ENCODE measurements at regions not wholly inside any gene's neighbourhood (a gene's known extent, or its start where the extent isn't known, plus 50 kb on each side); places are given as distances from the start of the nearest gene placed in this dataset.
"Not testable (repeated sequence)": the region's sequence is repeated elsewhere in the genome, so short reads cannot be mapped to it uniquely, and the experiment has no call there.

GRCh38 chr2:107107351-107107750 is 221.4 kb upstream of the ST6GAL2 start:
- no peak for TF ChIP-seq JUND (IDR thresholded peaks at IDR 0.05; ENCODE audit: low read depth)
- DNase-seq (ENCODE audit: low read depth in 1 of 2, low spot score in 1 of 2): peak in 1 of 2 experiments; percentile 6
- in situ Hi-C loops (cut with HindIII; ENCODE audit: low pct_unique_long_range_greater_than_20kb, low sequenced_read_pairs): no loop called here

GRCh38 chr2:107108556-107108955 is 222.6 kb upstream of the ST6GAL2 start:
- in situ Hi-C loops (cut with HindIII; ENCODE audit: low pct_unique_long_range_greater_than_20kb, low sequenced_read_pairs): no loop called here
- no peak for TF ChIP-seq JUND (IDR thresholded peaks at IDR 0.05; ENCODE audit: low read depth)
- no peak for DNase-seq (ENCODE audit: low read depth in 1 of 2, low spot score in 1 of 2)

GRCh38 chr2:107111623-107112022 is 225.7 kb upstream of the ST6GAL2 start:
- TF ChIP-seq JUND (IDR thresholded peaks at IDR 0.05; ENCODE audit: low read depth): no peak
- in situ Hi-C loops (cut with HindIII; ENCODE audit: low pct_unique_long_range_greater_than_20kb, low sequenced_read_pairs): no loop called here
- no peak for DNase-seq (ENCODE audit: low read depth in 1 of 2, low spot score in 1 of 2)

GRCh38 chr2:107112561-107112960 is 226.6 kb upstream of the ST6GAL2 start:
- no peak for TF ChIP-seq JUND (IDR thresholded peaks at IDR 0.05; ENCODE audit: low read depth)
- no peak for DNase-seq (ENCODE audit: low read depth in 1 of 2, low spot score in 1 of 2)
- in situ Hi-C loops (cut with HindIII; ENCODE audit: low pct_unique_long_range_greater_than_20kb, low sequenced_read_pairs): no loop called here

GRCh38 chr2:107128381-107128780 is 242.4 kb upstream of the ST6GAL2 start:
- TF ChIP-seq JUND (IDR thresholded peaks at IDR 0.05; ENCODE audit: low read depth): no peak
- no peak for DNase-seq (ENCODE audit: low read depth in 1 of 2, low spot score in 1 of 2)
- in situ Hi-C loops (cut with HindIII; ENCODE audit: low pct_unique_long_range_greater_than_20kb, low sequenced_read_pairs): no loop called here

- no peak for TF ChIP-seq JUND (IDR thresholded peaks at IDR 0.05; ENCODE audit: low read depth)
- DNase-seq (ENCODE audit: low read depth in 1 of 2, low spot score in 1 of 2): no peak
- in situ Hi-C loops (cut with HindIII; ENCODE audit: low pct_unique_long_range_greater_than_20kb, low sequenced_read_pairs): no loop called here
Measured at GRCh38 chr2:107132070-107132469, 246.1 kb upstream of the ST6GAL2 start.

- peak in 1 of 2 experiments; percentile 45 for DNase-seq (ENCODE audit: low read depth in 1 of 2, low spot score in 1 of 2)
- in situ Hi-C loops (cut with HindIII; ENCODE audit: low pct_unique_long_range_greater_than_20kb, low sequenced_read_pairs): no loop called here
- TF ChIP-seq JUND (IDR thresholded peaks at IDR 0.05; ENCODE audit: low read depth): no peak
Measured at GRCh38 chr2:107132746-107133145, 246.8 kb upstream of the ST6GAL2 start.

GRCh38 chr2:107133412-107133811 is 247.4 kb upstream of the ST6GAL2 start:
- in situ Hi-C loops (cut with HindIII; ENCODE audit: low pct_unique_long_range_greater_than_20kb, low sequenced_read_pairs): no loop called here
- no peak for TF ChIP-seq JUND (IDR thresholded peaks at IDR 0.05; ENCODE audit: low read depth)
- no peak for DNase-seq (ENCODE audit: low read depth in 1 of 2, low spot score in 1 of 2)

GRCh38 chr2:107136733-107137132 is 250.8 kb upstream of the ST6GAL2 start:
- TF ChIP-seq JUND (IDR thresholded peaks at IDR 0.05; ENCODE audit: low read depth): no peak
- in situ Hi-C loops (cut with HindIII; ENCODE audit: low pct_unique_long_range_greater_than_20kb, low sequenced_read_pairs): no loop called here
- no peak for DNase-seq (ENCODE audit: low read depth in 1 of 2, low spot score in 1 of 2)

- DNase-seq (ENCODE audit: low read depth in 1 of 2, low spot score in 1 of 2): no peak
- in situ Hi-C loops (cut with HindIII; ENCODE audit: low pct_unique_long_range_greater_than_20kb, low sequenced_read_pairs): no loop called here
- no peak for TF ChIP-seq JUND (IDR thresholded peaks at IDR 0.05; ENCODE audit: low read depth)
Measured at GRCh38 chr2:107137706-107138105, 251.7 kb upstream of the ST6GAL2 start.

- in situ Hi-C loops (cut with HindIII; ENCODE audit: low pct_unique_long_range_greater_than_20kb, low sequenced_read_pairs): no loop called here
- TF ChIP-seq JUND (IDR thresholded peaks at IDR 0.05; ENCODE audit: low read depth): no peak
- no peak for DNase-seq (ENCODE audit: low read depth in 1 of 2, low spot score in 1 of 2)
Measured at GRCh38 chr2:107146181-107146580, 260.2 kb upstream of the ST6GAL2 start.

GRCh38 chr2:107146645-107147044 is 260.7 kb upstream of the ST6GAL2 start:
- DNase-seq (ENCODE audit: low read depth in 1 of 2, low spot score in 1 of 2); in situ Hi-C loops (cut with HindIII; ENCODE audit: low pct_unique_long_range_greater_than_20kb, low sequenced_read_pairs): not testable (repeated sequence)

- in situ Hi-C loops (cut with HindIII; ENCODE audit: low pct_unique_long_range_greater_than_20kb, low sequenced_read_pairs): no loop called here
Measured at GRCh38 chr2:107148055-107148454, 262.1 kb upstream of the ST6GAL2 start.

GRCh38 chr2:107148496-107148895 is 262.5 kb upstream of the ST6GAL2 start:
- no peak for TF ChIP-seq JUND (IDR thresholded peaks at IDR 0.05; ENCODE audit: low read depth)
- no peak for DNase-seq (ENCODE audit: low read depth in 1 of 2, low spot score in 1 of 2)
- in situ Hi-C loops (cut with HindIII; ENCODE audit: low pct_unique_long_range_greater_than_20kb, low sequenced_read_pairs): no loop called here

More at GRCh38 chr2:107148055-107148454, 262.1 kb upstream of the ST6GAL2 start:
- no peak for DNase-seq (ENCODE audit: low read depth in 1 of 2, low spot score in 1 of 2)
- TF ChIP-seq JUND (IDR thresholded peaks at IDR 0.05; ENCODE audit: low read depth): no peak
